Uterus (tissue), 3 donors: ENCODE measurements at regions not wholly inside any gene's neighbourhood (a gene's known extent, or its start where the extent isn't known, plus 50 kb on each side); places are given as distances from the start of the nearest gene placed in this dataset.
"Not testable (repeated sequence)": the region's sequence is repeated elsewhere in the genome, so short reads cannot be mapped to it uniquely, and the experiment has no call there.

ENCODE experiments used
- DNase-seq, 2 donors: peaks; one replicate each; pipeline ENCODE4 v3.0.0-alpha.2; 2019 to 2020
- H3K27ac ChIP-seq, 2 donors: fragments of 200-600 bp; sonication (generic); 1 replicate in 1 of 2; 2 replicates in 1 of 2; pipeline ENCODE4 v1.5.1; 2016 to 2018
- H3K27me3 ChIP-seq, 2 donors: fragments of 200-600 bp; sonication (generic); one replicate each; pipeline ENCODE4 v1.5.1; 2018 to 2019; ENCODE audit warnings: control low read depth in 1 of 2
- H3K36me3 ChIP-seq, 2 donors: fragments of 200-600 bp; sonication (generic); one replicate each; pipeline ENCODE4 v1.5.1; 2019; ENCODE audit warnings: control low read depth in 1 of 2
- H3K4me1 ChIP-seq, 2 donors: fragments of 200-600 bp; sonication (generic); one replicate each; pipeline ENCODE4 v1.5.1; 2018 to 2019; ENCODE audit warnings: control low read depth in 1 of 2
- H3K4me3 ChIP-seq, 2 donors: fragments of 200-600 bp; sonication (generic); 1 replicate in 1 of 2; 2 replicates in 1 of 2; pipeline ENCODE4 v1.5.1; 2018 to 2019; ENCODE audit warnings: mild to moderate bottlenecking in 1 of 2
- H3K9me3 ChIP-seq, 2 donors: fragments of 200-600 bp; sonication (generic); one replicate each; pipeline ENCODE4 v1.5.1; 2019; ENCODE audit warnings: control low read depth in 1 of 2
- CTCF ChIP-seq, 4 experiments: fragments of 200-600 bp in 2 of 4; fragments of 450-650 bp in 2 of 4; sonication (generic) in 2 of 4; IDR thresholded peaks; one replicate each; pipeline ENCODE4 v1.5.1; 2016 to 2019; ENCODE audit warnings: antibody characterized with exemption in 4 of 4, mild to moderate bottlenecking in 2 of 4, moderate library complexity in 1 of 4
- POLR2A ChIP-seq, 2 donors: fragments of 450-650 bp; IDR thresholded peaks; one replicate each; pipeline ENCODE4 v1.6.1; 2016; ENCODE audit warnings: antibody characterized with exemption in 2 of 2, mild to moderate bottlenecking in 1 of 2, moderate library complexity in 1 of 2
- intact Hi-C: fragments of 100-400 bp; cut with DNase I; formaldehyde crosslinking; loops from one replicate; pipeline ENCODE4 v1.15.1; 2023; ENCODE audit warnings: low total_unique reads
- donor health status: DM: yes; HTN: yes; CAD: no.

GRCh38 chr4:49219489-49220225, 233.6 kb downstream of the CWH43 start:
- H3K4me3 ChIP-seq, DNase-seq, intact Hi-C loops: not testable (repeated sequence)

GRCh38 chr4:49221209-49221608, 235.1 kb downstream of the CWH43 start:
- no peaks in the 10 kb centered on the region for H3K9me3 ChIP-seq
- no peaks in the 10 kb centered on the region for H3K27me3 ChIP-seq
- no peaks in the 10 kb centered on the region for H3K36me3 ChIP-seq
- H3K4me1 ChIP-seq, result no peaks in the 10 kb centered on the region
- intact Hi-C loops, result no loop called here
- TF ChIP-seq POLR2A (IDR thresholded peaks at IDR 0.05) (no peak), CTCF (IDR thresholded peaks at IDR 0.05) (no peak)
- H3K4me3 ChIP-seq, result no peak overlapping the region
- DNase-seq, result no peak
- H3K27ac ChIP-seq, result no peak overlapping the region

More at GRCh38 chr4:49219489-49220225, 233.6 kb downstream of the CWH43 start:
- H3K4me1 ChIP-seq, H3K27ac ChIP-seq, H3K9me3 ChIP-seq, H3K36me3 ChIP-seq, H3K27me3 ChIP-seq: not testable (repeated sequence)

GRCh38 chr4:49222810-49223209, 236.7 kb downstream of the CWH43 start:
- H3K27ac ChIP-seq, H3K36me3 ChIP-seq, intact Hi-C loops, DNase-seq, H3K9me3 ChIP-seq, H3K4me1 ChIP-seq, H3K27me3 ChIP-seq, H3K4me3 ChIP-seq: not testable (repeated sequence)

- H3K4me3 ChIP-seq, H3K9me3 ChIP-seq, intact Hi-C loops, H3K36me3 ChIP-seq, DNase-seq, H3K4me1 ChIP-seq, H3K27ac ChIP-seq, H3K27me3 ChIP-seq: not testable (repeated sequence)
Measured at GRCh38 chr4:49226216-49226866, 240.3 kb downstream of the CWH43 start.

- H3K4me1 ChIP-seq, H3K27me3 ChIP-seq, H3K9me3 ChIP-seq, H3K4me3 ChIP-seq, H3K36me3 ChIP-seq, H3K27ac ChIP-seq, DNase-seq, intact Hi-C loops: not testable (repeated sequence)
Measured at GRCh38 chr4:49227941-49228340, 241.9 kb downstream of the CWH43 start.

GRCh38 chr4:49229243-49229642, 243.2 kb downstream of the CWH43 start:
- intact Hi-C loops, DNase-seq, H3K36me3 ChIP-seq, H3K27ac ChIP-seq, H3K4me3 ChIP-seq, H3K9me3 ChIP-seq, H3K27me3 ChIP-seq, H3K4me1 ChIP-seq: not testable (repeated sequence)

- DNase-seq, H3K27ac ChIP-seq, H3K9me3 ChIP-seq, H3K4me1 ChIP-seq, intact Hi-C loops, H3K4me3 ChIP-seq, H3K36me3 ChIP-seq, H3K27me3 ChIP-seq: not testable (repeated sequence)
Measured at GRCh38 chr4:49229713-49230112, 243.6 kb downstream of the CWH43 start.

GRCh38 chr4:49233346-49233745, 247.3 kb downstream of the CWH43 start:
- DNase-seq, H3K4me1 ChIP-seq, H3K36me3 ChIP-seq, H3K27me3 ChIP-seq, H3K9me3 ChIP-seq, H3K27ac ChIP-seq, intact Hi-C loops, H3K4me3 ChIP-seq: not testable (repeated sequence)

GRCh38 chr4:49233749-49234148, 247.7 kb downstream of the CWH43 start:
- intact Hi-C loops, H3K36me3 ChIP-seq, H3K27me3 ChIP-seq, H3K4me3 ChIP-seq, H3K27ac ChIP-seq, H3K4me1 ChIP-seq, H3K9me3 ChIP-seq, DNase-seq: not testable (repeated sequence)

GRCh38 chr4:49234382-49234781, 248.3 kb downstream of the CWH43 start:
- H3K27ac ChIP-seq, H3K36me3 ChIP-seq, H3K4me3 ChIP-seq, intact Hi-C loops, DNase-seq, H3K9me3 ChIP-seq, H3K4me1 ChIP-seq, H3K27me3 ChIP-seq: not testable (repeated sequence)

GRCh38 chr4:49235413-49236160, 249.5 kb downstream of the CWH43 start:
- DNase-seq, H3K27ac ChIP-seq, intact Hi-C loops, H3K9me3 ChIP-seq, H3K4me3 ChIP-seq, H3K4me1 ChIP-seq, H3K27me3 ChIP-seq, H3K36me3 ChIP-seq: not testable (repeated sequence)

GRCh38 chr4:49236474-49236873, 250.4 kb downstream of the CWH43 start:
- intact Hi-C loops, result not testable (repeated sequence)

More at GRCh38 chr4:49236474-49236873, 250.4 kb downstream of the CWH43 start:
- H3K4me3 ChIP-seq, H3K36me3 ChIP-seq, H3K27me3 ChIP-seq, H3K4me1 ChIP-seq, H3K27ac ChIP-seq, H3K9me3 ChIP-seq, DNase-seq: not testable (repeated sequence)
